ENCODE measurements at regions not wholly inside any gene's neighbourhood (a gene's known extent, or its start where the extent isn't known, plus 50 kb on each side); places are given as distances from the start of the nearest gene placed in this dataset.

- Histone ChIP-seq H3K27me3 (replicated peaks in 1 of 4; ENCODE audit: control extremely low read depth in 1 of 4, control insufficient read depth in 3 of 4, insufficient read depth in 4 of 4, low read length in 3 of 4) (no peaks in the 10 kb centered on the region), H3K4me3 (ENCODE audit: control extremely low read depth in 1 of 5, extremely low read depth in 1 of 5, insufficient read depth in 1 of 5, low read depth in 2 of 5, low read length in 4 of 5) (no peak overlapping the region), H3K9ac (ENCODE audit: low read length) (no peak overlapping the region), H3K36me3 (replicated peaks in 1 of 2; ENCODE audit: control extremely low read depth in 1 of 2, control insufficient read depth in 1 of 2, extremely low read depth in 1 of 2, insufficient read depth in 2 of 2, low read length in 1 of 2) (no peaks in the 10 kb centered on the region), H3K4me1 (ENCODE audit: control insufficient read depth in 2 of 2, insufficient read depth in 2 of 2, low read length in 2 of 2) (no peaks in the 10 kb centered on the region), H2AFZ (ENCODE audit: insufficient read depth, low read depth, low read length, poor library complexity, severe bottlenecking) (no peak overlapping the region), H4K20me1 (ENCODE audit: control insufficient read depth, insufficient read depth, low read length, poor library complexity, severe bottlenecking) (no peaks in the 10 kb centered on the region), H3K4me2 (replicated peaks; ENCODE audit: low read depth, low read length, poor library complexity, severe bottlenecking) (no peak overlapping the region), H3K27ac (ENCODE audit: low read length in 2 of 2) (no peak overlapping the region), H3K79me2 (ENCODE audit: control insufficient read depth, insufficient read depth, low read length) (no peaks in the 10 kb centered on the region), H3K9me3 (ENCODE audit: control extremely low read depth in 1 of 3, control insufficient read depth in 2 of 3, insufficient read depth in 1 of 3, low read length in 2 of 3) (peaks cover 0 to 2% (median 0%) of the 10 kb centered on the region in 3 donors)
- CTCF ChIA-PET = no interaction called here
- no peak overlapping the region for H3K4me3 Mint-ChIP-seq
- DNase-seq (no peak), ATAC-seq (ENCODE audit: low read depth) (no peak)
- POLR2A ChIA-PET = no interaction called here
- no peaks in the 10 kb centered on the region for H3K27me3 Mint-ChIP-seq
- intact Hi-C loops (cut with micrococcal nuclease) = no loop called here
- no peak overlapping the region for H3K27ac Mint-ChIP-seq
- H3K4me1 Mint-ChIP-seq = no peaks in the 10 kb centered on the region
- TF ChIP-seq EZH2 (IDR thresholded peaks at IDR 0.05; ENCODE audit: borderline replicate concordance, insufficient read depth, low read depth, low read length, poor library complexity, severe bottlenecking) = no peak
- no peak for TF ChIP-seq CTCF (IDR thresholded peaks at IDR 0.05)
- no CpG with 5 or more reads among the region's 4 CpGs for WGBS (ENCODE audit: insufficient coverage)
- H3K9me3 Mint-ChIP-seq (ENCODE audit: insufficient read depth) = peaks cover 4% of the 10 kb centered on the region
These were observed 206.8 kb downstream of the KCNJ2 start for GRCh38 chr17:70375813-70376770.

- intact Hi-C loops (cut with micrococcal nuclease) = no loop called here
- no peak overlapping the region for H3K4me3 Mint-ChIP-seq
- H3K4me1 Mint-ChIP-seq = no peaks in the 10 kb centered on the region
- ChIA-PET POLR2A (no interaction called here), CTCF (no interaction called here)
- TF ChIP-seq EZH2 (IDR thresholded peaks at IDR 0.05; ENCODE audit: borderline replicate concordance, insufficient read depth, low read depth, low read length, poor library complexity, severe bottlenecking) (no peak), CTCF (IDR thresholded peaks at IDR 0.05) (no peak)
- H3K9me3 ChIP-seq (ENCODE audit: control extremely low read depth in 1 of 3, control insufficient read depth in 2 of 3, insufficient read depth in 1 of 3, low read length in 2 of 3) = peaks cover 0 to 2% (median 0%) of the 10 kb centered on the region in 3 donors
- WGBS (ENCODE audit: insufficient coverage) = no CpG with 5 or more reads among the region's 4 CpGs
- H3K4me1 ChIP-seq (ENCODE audit: control insufficient read depth in 2 of 2, insufficient read depth in 2 of 2, low read length in 2 of 2) = no peaks in the 10 kb centered on the region
- no peak overlapping the region for H3K4me3 ChIP-seq (ENCODE audit: control extremely low read depth in 1 of 5, extremely low read depth in 1 of 5, insufficient read depth in 1 of 5, low read depth in 2 of 5, low read length in 4 of 5)
- H3K79me2 ChIP-seq (ENCODE audit: control insufficient read depth, insufficient read depth, low read length) = no peaks in the 10 kb centered on the region
- DNase-seq (no peak), ATAC-seq (ENCODE audit: low read depth) (no peak)
- no peaks in the 10 kb centered on the region for H3K27me3 Mint-ChIP-seq
- H4K20me1 ChIP-seq (ENCODE audit: control insufficient read depth, insufficient read depth, low read length, poor library complexity, severe bottlenecking) = no peaks in the 10 kb centered on the region
- no peak overlapping the region for H3K9ac ChIP-seq (ENCODE audit: low read length)
- no peak overlapping the region for H3K4me2 ChIP-seq (replicated peaks; ENCODE audit: low read depth, low read length, poor library complexity, severe bottlenecking)
- H3K27me3 ChIP-seq (replicated peaks in 1 of 4; ENCODE audit: control extremely low read depth in 1 of 4, control insufficient read depth in 3 of 4, insufficient read depth in 4 of 4, low read length in 3 of 4) = no peaks in the 10 kb centered on the region
- no peak overlapping the region for H3K27ac Mint-ChIP-seq
- H3K9me3 Mint-ChIP-seq (ENCODE audit: insufficient read depth) = peaks cover 4% of the 10 kb centered on the region
- no peak overlapping the region for H3K27ac ChIP-seq (ENCODE audit: low read length in 2 of 2)
- H3K36me3 ChIP-seq (replicated peaks in 1 of 2; ENCODE audit: control extremely low read depth in 1 of 2, control insufficient read depth in 1 of 2, extremely low read depth in 1 of 2, insufficient read depth in 2 of 2, low read length in 1 of 2) = no peaks in the 10 kb centered on the region
- H2AFZ ChIP-seq (ENCODE audit: insufficient read depth, low read depth, low read length, poor library complexity, severe bottlenecking) = no peak overlapping the region
These were observed 208.3 kb downstream of the KCNJ2 start for GRCh38 chr17:70377654-70378053.

All from B cell (primary cell).